Neural cell (in vitro differentiated cells): ENCODE measurements at regions not wholly inside any gene's neighbourhood (a gene's known extent, or its start where the extent isn't known, plus 50 kb on each side); places are given as distances from the start of the nearest gene placed in this dataset.

Experiments
- H2AFZ ChIP-seq: fragments of 200-600, 300-800 bp; sonication (generic), shearing (Covaris generic); 2 replicates; pipeline ENCODE4 v1.6.0; 2014; ENCODE audit warnings: low read depth, mild to moderate bottlenecking, antibody characterized with exemption, low read length, moderate library complexity
- H3F3A ChIP-seq: fragments of 200-600 bp; shearing (Covaris generic); 2 replicates; pipeline ENCODE4 v1.6.1; 2016; ENCODE audit warnings: mild to moderate bottlenecking, moderate library complexity, mixed read lengths, antibody characterized with exemption, low read length; ENCODE audit not compliant: insufficient read depth, poor library complexity, severe bottlenecking
- H3K27ac ChIP-seq: fragments of 200-600, 300-800 bp; sonication (generic), shearing (Covaris generic); 2 replicates; pipeline ENCODE4 v1.5.1; 2014; ENCODE audit warnings: mild to moderate bottlenecking, low read length, moderate library complexity
- H3K27me3 ChIP-seq: fragments of 300-800, 200-600 bp; sonication (generic), shearing (Covaris generic); 2 replicates; pipeline ENCODE4 v1.6.0; 2014; ENCODE audit warnings: mild to moderate bottlenecking, low read depth, low read length, moderate library complexity; ENCODE audit not compliant: insufficient read depth
- H3K36me3 ChIP-seq: fragments of 300-800, 200-600 bp; sonication (generic), shearing (Covaris generic); 2 replicates; pipeline ENCODE4 v1.5.1; 2014; ENCODE audit warnings: mild to moderate bottlenecking, antibody characterized with exemption, low read length, moderate library complexity; ENCODE audit not compliant: insufficient read depth
- H3K4me2 ChIP-seq: fragments of 300-800, 200-600 bp; sonication (generic), shearing (Covaris generic); 2 replicates; pipeline ENCODE4 v1.6.0; 2014; ENCODE audit warnings: mild to moderate bottlenecking, low read length
- H3K4me3 ChIP-seq: fragments of 300-800, 200-600 bp; sonication (generic), shearing (Covaris generic); 2 replicates; pipeline ENCODE4 v1.5.1; 2014; ENCODE audit warnings: mild to moderate bottlenecking, low read length, moderate library complexity
- H3K79me2 ChIP-seq: fragments of 200-600 bp; shearing (Covaris generic); replicated peaks from 2 replicates; pipeline ENCODE4 v1.6.0; 2014; ENCODE audit warnings: mild to moderate bottlenecking, low read length, moderate library complexity; ENCODE audit not compliant: insufficient read depth
- H3K9ac ChIP-seq: fragments of 300-800, 200-600 bp; sonication (generic), shearing (Covaris generic); 2 replicates; pipeline ENCODE4 v1.6.1; 2016; ENCODE audit warnings: mild to moderate bottlenecking, low read length, mixed read lengths
- H3K9me2 ChIP-seq: fragments of 200-600 bp; shearing (Covaris generic); 2 replicates; pipeline ENCODE4 v1.6.1; 2016; ENCODE audit warnings: mild to moderate bottlenecking, low read length, mixed read lengths; ENCODE audit not compliant: insufficient read depth
- H3K9me3 ChIP-seq: fragments of 200-600, 300-800 bp; sonication (generic), shearing (Covaris generic); 2 replicates; pipeline ENCODE4 v1.6.1; 2016; ENCODE audit warnings: mild to moderate bottlenecking, mixed run types, low read length, moderate library complexity, mixed read lengths
- H4K20me1 ChIP-seq: fragments of 200-600 bp; shearing (Covaris generic); 2 replicates; pipeline ENCODE4 v1.6.1; 2016; ENCODE audit warnings: mild to moderate bottlenecking, mixed run types; ENCODE audit not compliant: insufficient read depth
- CTCF ChIP-seq: fragments of 450-650 bp; IDR thresholded peaks from 2 replicates; pipeline ENCODE4 v1.5.1; 2014; ENCODE audit warnings: antibody characterized with exemption, mild to moderate bottlenecking, moderate library complexity; ENCODE audit not compliant: poor library complexity, severe bottlenecking
- EP300 ChIP-seq: fragments of 450-650 bp; conservative IDR thresholded peaks from 2 replicates; pipeline ENCODE4 v1.6.1; 2014; ENCODE audit warnings: antibody characterized with exemption, mild to moderate bottlenecking, moderate library complexity; ENCODE audit not compliant: poor library complexity, severe bottlenecking
- EZH2 ChIP-seq: fragments of 200-600, 300-800 bp; shearing (Covaris generic), sonication (generic); IDR thresholded peaks from 2 replicates; pipeline ENCODE4 v1.6.1; 2014; ENCODE audit warnings: antibody characterized with exemption, low read length, borderline replicate concordance, mild to moderate bottlenecking; ENCODE audit not compliant: insufficient read depth, poor library complexity, severe bottlenecking
- MXI1 ChIP-seq: fragments of 450-650 bp; conservative IDR thresholded peaks from 2 replicates; pipeline ENCODE4 v1.6.1; 2014; ENCODE audit warnings: antibody characterized with exemption, mild to moderate bottlenecking; ENCODE audit not compliant: poor library complexity, severe bottlenecking
- POLR2AphosphoS5 ChIP-seq: IDR thresholded peaks from 2 replicates; pipeline ENCODE4 v1.6.1; 2012
- RAD21 ChIP-seq: fragments of 450-650 bp; conservative IDR thresholded peaks from 2 replicates; pipeline ENCODE4 v1.6.1; 2014; ENCODE audit warnings: antibody characterized with exemption, mild to moderate bottlenecking, moderate library complexity
- REST ChIP-seq: IDR thresholded peaks from 2 replicates; pipeline ENCODE4 v1.6.1; 2012; ENCODE audit warnings: borderline replicate concordance
- SMC3 ChIP-seq: fragments of 450-650 bp; conservative IDR thresholded peaks from 2 replicates; pipeline ENCODE4 v1.6.1; 2014; ENCODE audit warnings: antibody characterized with exemption, mild to moderate bottlenecking, moderate library complexity; ENCODE audit not compliant: poor library complexity
- TAF1 ChIP-seq: IDR thresholded peaks from 2 replicates; pipeline ENCODE4 v1.6.1; 2012; ENCODE audit warnings: low read depth

- Histone ChIP-seq H3K4me2 (no peak overlapping the region), H4K20me1 (no peaks in the 10 kb centered on the region), H3K4me3 (no peak overlapping the region), H3K79me2 (no peaks in the 10 kb centered on the region), H2AFZ (no peak overlapping the region), H3K9ac (no peak overlapping the region), H3K36me3 (no peaks in the 10 kb centered on the region), H3F3A (no peaks in the 10 kb centered on the region), H3K9me3 (peaks cover under 1% of the 10 kb centered on the region), H3K27ac (no peak overlapping the region), H3K27me3 (no peaks in the 10 kb centered on the region), H3K9me2 (no peaks in the 10 kb centered on the region)
- TF ChIP-seq SMC3: no peak
- TF ChIP-seq TAF1: no peak
- TF ChIP-seq POLR2AphosphoS5: no peak
- TF ChIP-seq MXI1: no peak
- no peak for TF ChIP-seq CTCF
- no peak for TF ChIP-seq RAD21
- TF ChIP-seq EZH2: no peak
- TF ChIP-seq REST: no peak
- no peak for TF ChIP-seq EP300
Observed at GRCh38 chr2:527581-527980, 149.6 kb downstream of the TMEM18 start.

- Histone ChIP-seq H2AFZ (no peak overlapping the region), H3K36me3 (no peaks in the 10 kb centered on the region), H3K27me3 (no peaks in the 10 kb centered on the region), H3K27ac (no peak overlapping the region), H3K9ac (no peak overlapping the region), H4K20me1 (no peaks in the 10 kb centered on the region), H3K4me3 (no peak overlapping the region), H3F3A (no peaks in the 10 kb centered on the region), H3K79me2 (no peaks in the 10 kb centered on the region), H3K9me3 (no peaks in the 10 kb centered on the region), H3K9me2 (no peaks in the 10 kb centered on the region), H3K4me2 (no peak overlapping the region)
- TF ChIP-seq EP300 (no peak), RAD21 (no peak), TAF1 (no peak), MXI1 (no peak), CTCF (no peak)
Observed at GRCh38 chr2:526918-527317, 150.3 kb downstream of the TMEM18 start.
